HCEC 1CT (cell line): ENCODE measurements at regions not wholly inside any gene's neighbourhood (a gene's known extent, or its start where the extent isn't known, plus 50 kb on each side); places are given as distances from the start of the nearest gene placed in this dataset.
A peak's percentile ranks its signal among the peaks of the same experiment; 100 is the strongest.

Experiments
- DNase-seq: peaks from one replicate; pipeline ENCODE4 v3.0.0-alpha.2; 2017

GRCh38 chr3:153032891-153033290, 129.1 kb upstream of the RAP2B start:
- DNase-seq: no peak

- no peak for DNase-seq
Observed at GRCh38 chr3:153036846-153037245, 125.2 kb upstream of the RAP2B start.

- DNase-seq: no peak
Observed at GRCh38 chr3:153038367-153038766, 123.7 kb upstream of the RAP2B start.

- DNase-seq: no peak
Observed at GRCh38 chr3:153038779-153039178, 123.2 kb upstream of the RAP2B start.

GRCh38 chr3:153041181-153041580, 120.8 kb upstream of the RAP2B start:
- DNase-seq: no peak

- no peak for DNase-seq
Observed at GRCh38 chr3:153042088-153042487, 119.9 kb upstream of the RAP2B start.

- peak; percentile 55 for DNase-seq
Observed at GRCh38 chr3:153043729-153044328, 118.2 kb upstream of the RAP2B start.

GRCh38 chr3:153045150-153045549, 116.9 kb upstream of the RAP2B start:
- DNase-seq: no peak

GRCh38 chr3:153050978-153051377, 111.0 kb upstream of the RAP2B start:
- DNase-seq: no peak

GRCh38 chr3:153051427-153052095, 110.5 kb upstream of the RAP2B start:
- peak; percentile 91 for DNase-seq

GRCh38 chr3:153052096-153052460, 109.9 kb upstream of the RAP2B start:
- DNase-seq: peak; percentile 94

GRCh38 chr3:153055217-153055616, 106.8 kb upstream of the RAP2B start:
- no peak for DNase-seq

GRCh38 chr3:153055779-153056178, 106.2 kb upstream of the RAP2B start:
- no peak for DNase-seq

- peak; percentile 66 for DNase-seq
Observed at GRCh38 chr3:153058031-153058688, 103.9 kb upstream of the RAP2B start.

GRCh38 chr3:153060346-153060745, 101.7 kb upstream of the RAP2B start:
- no peak for DNase-seq

GRCh38 chr3:153061938-153062528, 100.0 kb upstream of the RAP2B start:
- no peak for DNase-seq

- DNase-seq: no peak
Observed at GRCh38 chr3:153063337-153063736, 98.7 kb upstream of the RAP2B start.

- no peak for DNase-seq
Observed at GRCh38 chr3:153066983-153067382, 95.0 kb upstream of the RAP2B start.

GRCh38 chr3:153069598-153070510, 92.2 kb upstream of the RAP2B start:
- peak; percentile 69 for DNase-seq

GRCh38 chr3:153070511-153070868, 91.5 kb upstream of the RAP2B start:
- DNase-seq: no peak

- no peak for DNase-seq
Observed at GRCh38 chr3:153072382-153072781, 89.6 kb upstream of the RAP2B start.

- DNase-seq: no peak
Observed at GRCh38 chr3:153072856-153073255, 89.2 kb upstream of the RAP2B start.

- no peak for DNase-seq
Observed at GRCh38 chr3:153073636-153074035, 88.4 kb upstream of the RAP2B start.
